Nucleus accumbens (tissue), 56 donors: ENCODE measurements at regions not wholly inside any gene's neighbourhood (a gene's known extent, or its start where the extent isn't known, plus 50 kb on each side); places are given as distances from the start of the nearest gene placed in this dataset.

Experiments
- DNase-seq, 56 donors: peaks; one replicate each; lab custom pipeline; 2025; lab: John Stamatoyannopoulos, UW

- DNase-seq: no peak
Observed at GRCh38 chr4:18285357-18285756, 263.8 kb upstream of the LCORL start.

GRCh38 chr4:18278244-18278643, 256.7 kb upstream of the LCORL start:
- no peak for DNase-seq

- no peak for DNase-seq
Observed at GRCh38 chr4:18262832-18263231, 241.3 kb upstream of the LCORL start.

GRCh38 chr4:18252052-18252451, 230.5 kb upstream of the LCORL start:
- no peak for DNase-seq

- no peak for DNase-seq
Observed at GRCh38 chr4:18250564-18250963, 229.0 kb upstream of the LCORL start.

- DNase-seq: no peak
Observed at GRCh38 chr4:18248611-18249010, 227.1 kb upstream of the LCORL start.

GRCh38 chr4:18247189-18247588, 225.6 kb upstream of the LCORL start:
- no peak for DNase-seq

- no peak for DNase-seq
Observed at GRCh38 chr4:18242919-18243693, 221.6 kb upstream of the LCORL start.

- DNase-seq: no peak
Observed at GRCh38 chr4:18241727-18242126, 220.2 kb upstream of the LCORL start.

- DNase-seq: no peak
Observed at GRCh38 chr4:18234108-18234507, 212.6 kb upstream of the LCORL start.

GRCh38 chr4:18231726-18232125, 210.2 kb upstream of the LCORL start:
- no peak for DNase-seq

GRCh38 chr4:18227880-18228279, 206.3 kb upstream of the LCORL start:
- no peak for DNase-seq

- DNase-seq: no peak
Observed at GRCh38 chr4:18214411-18215055, 193.0 kb upstream of the LCORL start.

GRCh38 chr4:18213576-18214198, 192.1 kb upstream of the LCORL start:
- DNase-seq: no peak

GRCh38 chr4:18209448-18209847, 187.9 kb upstream of the LCORL start:
- no peak for DNase-seq

GRCh38 chr4:18203966-18204365, 182.4 kb upstream of the LCORL start:
- DNase-seq: no peak

GRCh38 chr4:18202486-18202885, 180.9 kb upstream of the LCORL start:
- DNase-seq: no peak

- no peak for DNase-seq
Observed at GRCh38 chr4:18201885-18202284, 180.3 kb upstream of the LCORL start.

- DNase-seq: no peak
Observed at GRCh38 chr4:18198653-18199052, 177.1 kb upstream of the LCORL start.

GRCh38 chr4:18197467-18197866, 175.9 kb upstream of the LCORL start:
- DNase-seq: no peak

- no peak for DNase-seq
Observed at GRCh38 chr4:18194278-18194677, 172.7 kb upstream of the LCORL start.

GRCh38 chr4:18192901-18193300, 171.3 kb upstream of the LCORL start:
- no peak for DNase-seq
